ENCODE measurements at regions not wholly inside any gene's neighbourhood (a gene's known extent, or its start where the extent isn't known, plus 50 kb on each side); places are given as distances from the start of the nearest gene placed in this dataset.
A peak's percentile ranks its signal among the peaks of the same experiment; 100 is the strongest.
"Not testable (repeated sequence)": the region's sequence is repeated elsewhere in the genome, so short reads cannot be mapped to it uniquely, and the experiment has no call there.

GRCh38 chr11:70559516-70559915 lies 161.2 kb downstream of the CTTN start:
- Histone ChIP-seq H3K4me1 (ENCODE audit: insufficient read depth, low read length) (no peaks in the 10 kb centered on the region), H3K27ac (ENCODE audit: low read depth, low read length) (no peak overlapping the region), H2AFZ (ENCODE audit: low read length) (no peak overlapping the region), H3K27me3 (ENCODE audit: insufficient read depth, low read length) (no peaks in the 10 kb centered on the region), H3K79me2 (ENCODE audit: insufficient read depth, low read length) (no peaks in the 10 kb centered on the region), H3K36me3 (ENCODE audit: insufficient read depth, low read length) (no peaks in the 10 kb centered on the region), H3K4me3 (ENCODE audit: insufficient read depth, low read length) (no peak overlapping the region), H4K20me1 (ENCODE audit: insufficient read depth, low read length) (no peaks in the 10 kb centered on the region), H3K4me2 (ENCODE audit: insufficient read depth, low read length) (no peak overlapping the region), H3K9me3 (ENCODE audit: low read depth, low read length) (no peaks in the 10 kb centered on the region)
- TF ChIP-seq, protein P1, sequence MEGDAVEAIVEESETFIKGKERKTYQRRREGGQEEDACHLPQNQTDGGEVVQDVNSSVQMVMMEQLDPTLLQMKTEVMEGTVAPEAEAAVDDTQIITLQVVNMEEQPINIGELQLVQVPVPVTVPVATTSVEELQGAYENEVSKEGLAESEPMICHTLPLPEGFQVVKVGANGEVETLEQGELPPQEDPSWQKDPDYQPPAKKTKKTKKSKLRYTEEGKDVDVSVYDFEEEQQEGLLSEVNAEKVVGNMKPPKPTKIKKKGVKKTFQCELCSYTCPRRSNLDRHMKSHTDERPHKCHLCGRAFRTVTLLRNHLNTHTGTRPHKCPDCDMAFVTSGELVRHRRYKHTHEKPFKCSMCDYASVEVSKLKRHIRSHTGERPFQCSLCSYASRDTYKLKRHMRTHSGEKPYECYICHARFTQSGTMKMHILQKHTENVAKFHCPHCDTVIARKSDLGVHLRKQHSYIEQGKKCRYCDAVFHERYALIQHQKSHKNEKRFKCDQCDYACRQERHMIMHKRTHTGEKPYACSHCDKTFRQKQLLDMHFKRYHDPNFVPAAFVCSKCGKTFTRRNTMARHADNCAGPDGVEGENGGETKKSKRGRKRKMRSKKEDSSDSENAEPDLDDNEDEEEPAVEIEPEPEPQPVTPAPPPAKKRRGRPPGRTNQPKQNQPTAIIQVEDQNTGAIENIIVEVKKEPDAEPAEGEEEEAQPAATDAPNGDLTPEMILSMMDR (IDR thresholded peaks at IDR 0.05; ENCODE audit: extremely low read depth, low read depth, low read length) = no peak
- DNase-seq (ENCODE audit: insufficient read length, low spot score, missing footprints) = peak; percentile 41

GRCh38 chr11:70560621-70561020 lies 162.3 kb downstream of the CTTN start:
- not testable (repeated sequence) for DNase-seq (ENCODE audit: insufficient read length, low spot score, missing footprints); H4K20me1 ChIP-seq (ENCODE audit: insufficient read depth, low read length); H2AFZ ChIP-seq (ENCODE audit: low read length); H3K4me2 ChIP-seq (ENCODE audit: insufficient read depth, low read length); H3K4me1 ChIP-seq (ENCODE audit: insufficient read depth, low read length); H3K79me2 ChIP-seq (ENCODE audit: insufficient read depth, low read length); H3K9me3 ChIP-seq (ENCODE audit: low read depth, low read length); H3K27me3 ChIP-seq (ENCODE audit: insufficient read depth, low read length); H3K36me3 ChIP-seq (ENCODE audit: insufficient read depth, low read length); H3K4me3 ChIP-seq (ENCODE audit: insufficient read depth, low read length); H3K27ac ChIP-seq (ENCODE audit: low read depth, low read length)

GRCh38 chr11:70566768-70567530 lies 168.6 kb downstream of the CTTN start:
- Histone ChIP-seq H3K4me3 (ENCODE audit: insufficient read depth, low read length) (no peak overlapping the region), H3K4me1 (ENCODE audit: insufficient read depth, low read length) (peaks cover 6% of the 10 kb centered on the region), H3K27me3 (ENCODE audit: insufficient read depth, low read length) (no peaks in the 10 kb centered on the region), H4K20me1 (ENCODE audit: insufficient read depth, low read length) (no peaks in the 10 kb centered on the region), H3K9me3 (ENCODE audit: low read depth, low read length) (no peaks in the 10 kb centered on the region), H3K27ac (ENCODE audit: low read depth, low read length) (no peak overlapping the region), H3K36me3 (ENCODE audit: insufficient read depth, low read length) (no peaks in the 10 kb centered on the region), H3K79me2 (ENCODE audit: insufficient read depth, low read length) (no peaks in the 10 kb centered on the region), H3K4me2 (ENCODE audit: insufficient read depth, low read length) (no peak overlapping the region), H2AFZ (ENCODE audit: low read length) (no peak overlapping the region)
- TF ChIP-seq, protein P1 (IDR thresholded peaks at IDR 0.05; ENCODE audit: extremely low read depth, low read depth, low read length) = no peak
- peak; percentile 21 for DNase-seq (ENCODE audit: insufficient read length, low spot score, missing footprints)

DNA sequence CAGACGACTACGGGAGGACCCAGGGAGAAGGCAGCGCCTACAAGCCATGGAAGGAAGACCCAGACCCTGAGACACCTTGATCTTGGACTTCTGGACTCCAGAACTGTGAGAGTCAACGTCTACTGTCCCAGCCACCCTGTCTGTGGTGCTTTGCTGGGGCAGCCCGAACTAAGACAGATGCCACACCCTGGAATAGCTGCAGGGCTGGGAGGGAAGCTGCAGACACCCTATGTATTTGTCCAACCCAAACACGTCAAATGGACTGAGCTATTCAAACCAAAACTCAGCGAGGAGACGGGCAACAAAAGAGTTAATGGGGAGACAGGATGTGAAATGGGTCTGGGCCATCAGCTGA lies 169.3 kb downstream of the CTTN start:
- no peaks in the 10 kb centered on the region for H3K36me3 ChIP-seq (ENCODE audit: insufficient read depth, low read length)
- H2AFZ ChIP-seq (ENCODE audit: low read length) = peak overlapping the region; percentile 81
- H3K27ac ChIP-seq (ENCODE audit: low read depth, low read length) = no peak overlapping the region
- TF ChIP-seq, protein P1 (IDR thresholded peaks at IDR 0.05; ENCODE audit: extremely low read depth, low read depth, low read length) = no peak
- no peaks in the 10 kb centered on the region for H4K20me1 ChIP-seq (ENCODE audit: insufficient read depth, low read length)
- no peaks in the 10 kb centered on the region for H3K79me2 ChIP-seq (ENCODE audit: insufficient read depth, low read length)
- H3K27me3 ChIP-seq (ENCODE audit: insufficient read depth, low read length) = no peaks in the 10 kb centered on the region
- no peak for DNase-seq (ENCODE audit: insufficient read length, low spot score, missing footprints)
- H3K9me3 ChIP-seq (ENCODE audit: low read depth, low read length) = no peaks in the 10 kb centered on the region
- peak overlapping the region; percentile 81 for H3K4me2 ChIP-seq (ENCODE audit: insufficient read depth, low read length)
- H3K4me3 ChIP-seq (ENCODE audit: insufficient read depth, low read length) = peak overlapping the region; percentile 65
- peaks cover 6% of the 10 kb centered on the region for H3K4me1 ChIP-seq (ENCODE audit: insufficient read depth, low read length)

Measured in osteoblast (primary cell).